GM12878 (cell line): ENCODE measurements at regions not wholly inside any gene's neighbourhood (a gene's known extent, or its start where the extent isn't known, plus 50 kb on each side); places are given as distances from the start of the nearest gene placed in this dataset.

Source experiments
- ATAC-seq: fragments of 200-7000 bp; cut with Tn5 transposase; 3 replicates; pipeline ENCODE4 v1.9.1; 2020; ENCODE audit warnings: mild to moderate bottlenecking, moderate library complexity
- BruUV-seq: library from RNA; stranded (reverse); fragments of 400-500 nt; replicated peaks from 2 replicates; lab custom pipeline; 2021; lab: Mats Ljungman, UMichigan
- CTCF ChIA-PET: fragments of 300-600 bp; sonication (Branson Sonifier 250); formaldehyde crosslinking; extraction: SDS; loops from one replicate; lab custom pipeline; 2021; ENCODE audit warnings: inconsistent platforms; lab: Yijun Ruan, JAX
- POLR2A ChIA-PET: fragments of 350-600 bp; formaldehyde crosslinking; extraction: SDS; loops from one replicate; lab custom pipeline; 2021; ENCODE audit warnings: inconsistent platforms; lab: Charles Lee
- RAD21 ChIA-PET: fragments of 300-600 bp; sonication (Branson Sonifier 250); formaldehyde crosslinking; loops from one replicate; lab custom pipeline; 2023; ENCODE audit warnings: antibody characterized with exemption; ENCODE audit not compliant: unreplicated experiment; lab: Charles Lee
- SMC1A ChIA-PET: fragments of 300-600 bp; sonication (Branson Sonifier 250); formaldehyde crosslinking; loops from one replicate; lab custom pipeline; 2023; ENCODE audit not compliant: unreplicated experiment, uncharacterized antibody; lab: Charles Lee
- DNase-seq: peaks from one replicate; pipeline ENCODE4 v3.0.0-alpha.2; 2011; ENCODE audit warnings: low read depth, low spot score
- FAIRE-seq: peaks from 3 replicates; lab custom pipeline; 2011; peaks lifted over from hg19 to GRCh38; lab: Jason Lieb, UNC
- H2AFZ ChIP-seq: 2 replicates; pipeline ENCODE4 v1.6.0; 2011; ENCODE audit warnings: low read depth, low read length, control low read depth; ENCODE audit not compliant: control insufficient read depth
- H3K27ac ChIP-seq: 2 replicates; pipeline ENCODE4 v1.5.1; 2011; ENCODE audit warnings: control low read depth; ENCODE audit not compliant: control insufficient read depth, insufficient read depth
- H3K27me3 ChIP-seq, 2 experiments: replicated peaks in 1 of 2; 2 replicates each; pipeline versions ENCODE4 v1.6.0 to v1.6.1; 2011; ENCODE audit warnings: low read length in 1 of 2; ENCODE audit not compliant: control insufficient read depth in 2 of 2, insufficient read depth in 2 of 2
- H3K36me3 ChIP-seq, 2 experiments: 2 replicates each; pipeline ENCODE4 v1.5.1; 2011; ENCODE audit warnings: low read length in 1 of 2; ENCODE audit not compliant: control insufficient read depth in 2 of 2, insufficient read depth in 2 of 2
- H3K4me1 ChIP-seq: 2 replicates; pipeline ENCODE4 v1.6.1; 2011; ENCODE audit warnings: mild to moderate bottlenecking, low read length, moderate library complexity, mixed read lengths; ENCODE audit not compliant: control insufficient read depth, insufficient read depth
- H3K4me2 ChIP-seq: 2 replicates; pipeline ENCODE4 v1.6.0; 2011; ENCODE audit warnings: control low read depth; ENCODE audit not compliant: control insufficient read depth, insufficient read depth
- H3K4me3 ChIP-seq: fragments of 200-600 bp; sonication (generic); 2 replicates; pipeline ENCODE4 v1.5.1; 2016
- H3K79me2 ChIP-seq: 2 replicates; pipeline ENCODE4 v1.6.0; 2011; ENCODE audit warnings: low read length; ENCODE audit not compliant: control insufficient read depth, insufficient read depth
- H3K9ac ChIP-seq: 2 replicates; pipeline ENCODE4 v1.8.0; 2011; ENCODE audit warnings: low read length, control low read depth, mixed read lengths; ENCODE audit not compliant: control insufficient read depth, insufficient read depth
- H3K9me3 ChIP-seq: replicated peaks from 3 replicates; pipeline ENCODE4 v1.5.1; 2011; ENCODE audit warnings: mild to moderate bottlenecking, low read length; ENCODE audit not compliant: control insufficient read depth, insufficient read depth
- H4K20me1 ChIP-seq: 2 replicates; pipeline ENCODE4 v1.6.0; 2011; ENCODE audit not compliant: control insufficient read depth, insufficient read depth
- CHD1 ChIP-seq: IDR thresholded peaks from 2 replicates; pipeline ENCODE4 v1.6.1; 2012; ENCODE audit warnings: low read depth, low read length, improper control_type of control experiment
- GABPA ChIP-seq: IDR thresholded peaks from 2 replicates; pipeline ENCODE4 v1.6.1; 2014; ENCODE audit warnings: antibody characterized with exemption, low read depth, mild to moderate bottlenecking, inconsistent platforms
- MEF2B ChIP-seq: fragments of 450-650 bp; IDR thresholded peaks from 2 replicates; pipeline ENCODE4 v1.6.1; 2018; ENCODE audit warnings: mild to moderate bottlenecking, moderate library complexity; ENCODE audit not compliant: partially characterized antibody, poor library complexity, severe bottlenecking
- RCOR1 ChIP-seq: conservative IDR thresholded peaks from 2 replicates; pipeline ENCODE4 v1.6.1; 2012; ENCODE audit warnings: low read depth, low read length, improper control_type of control experiment
- SUZ12 ChIP-seq: fragments of 200-600 bp; sonication (generic); IDR thresholded peaks from one replicate; pipeline ENCODE4 v1.6.1; 2018; ENCODE audit warnings: antibody characterized with exemption, mild to moderate bottlenecking; ENCODE audit not compliant: unreplicated experiment
- TCF12 ChIP-seq: IDR thresholded peaks from 2 replicates; pipeline ENCODE4 v1.6.1; 2011; ENCODE audit warnings: low read depth, mild to moderate bottlenecking, low read length
- ZSCAN29 ChIP-seq: fragments of 450-650 bp; IDR thresholded peaks from 2 replicates; pipeline ENCODE4 v1.6.1; 2017; ENCODE audit warnings: mild to moderate bottlenecking, moderate library complexity
- WGBS: methylation state at CpG from one replicate; pipeline ENCODE4 v1.1.6; 2016; ENCODE audit warnings: low lambda C conversion rate; ENCODE audit not compliant: insufficient replicate concordance, insufficient coverage; ENCODE audit errors: missing lambda C conversion rate; 5-methylcytosine and 5-hydroxymethylcytosine counted together
- in situ Hi-C: fragments of 300-500 bp; cut with MboI; formaldehyde crosslinking; loops from 9 replicates; pipeline ENCODE4 v1.14.3; 2018; ENCODE audit warnings: mixed read lengths
- intact Hi-C: fragments of 100-400 bp; cut with micrococcal nuclease; formaldehyde crosslinking; loops from one replicate; pipeline ENCODE4 v1.14.2; 2022; ENCODE audit not compliant: unreplicated experiment
- TF ChIP-seq, protein P1 (sequence below): IDR thresholded peaks from 2 replicates; pipeline ENCODE4 v1.6.1; 2011; ENCODE audit warnings: mild to moderate bottlenecking, low read depth, low read length, moderate library complexity; ENCODE audit not compliant: insufficient replicate concordance
- TF ChIP-seq, protein P2 (sequence below): fragments of 150-350 bp; IDR thresholded peaks from 2 replicates; pipeline ENCODE4 v1.6.1; 2016; ENCODE audit warnings: low read depth, low read length

DNA sequence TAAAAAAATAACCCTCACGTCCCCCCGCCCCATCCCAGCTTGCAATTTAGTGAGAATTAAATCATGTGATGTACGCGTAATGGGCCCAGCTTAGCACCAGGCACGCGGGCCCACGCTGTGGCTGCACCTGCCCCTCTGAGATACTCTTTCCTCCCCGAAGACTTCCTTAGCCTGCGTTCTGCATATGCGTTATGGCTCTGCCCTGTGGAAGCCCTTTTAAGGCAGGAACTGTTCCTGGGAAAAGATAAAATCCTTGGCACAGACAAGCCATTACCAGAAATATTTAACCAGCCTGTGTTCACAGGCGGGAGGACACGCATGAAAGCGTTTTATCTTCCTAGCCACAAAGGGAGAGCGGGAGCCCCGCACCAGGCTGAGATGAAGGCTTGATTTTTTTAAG is 311.0 kb downstream of the LRFN2 start:
- ChIA-PET CTCF (interaction anchor here (0.9 kb wide), 1 partner anchor 10 kb away, joined by 3 read pairs; no protein-coding TSS in a partner anchor), SMC1A (interaction anchor here (1.7 kb wide), 1 partner anchor 24 kb away, joined by 8 read pairs; no protein-coding TSS in a partner anchor), RAD21 (interaction anchor here (3.0 to 3.8 kb wide), 2 partner anchors 20 to 24 kb away, joined by 10 to 15 read pairs; no protein-coding TSS in a partner anchor), POLR2A (no interaction called here)
- Histone ChIP-seq H3K4me1 (no peaks in the 10 kb centered on the region), H3K4me2 (no peak overlapping the region), H3K27ac (no peak overlapping the region), H3K9ac (no peak overlapping the region), H3K9me3 (no peaks in the 10 kb centered on the region), H3K27me3 (peaks cover 0 to 2% of the 10 kb centered on the region in 2 experiments; a peak in 1 of 4 replicates), H3K4me3 (no peak overlapping the region), H3K36me3 (no peaks in the 10 kb centered on the region), H3K79me2 (no peaks in the 10 kb centered on the region), H2AFZ (no peak overlapping the region), H4K20me1 (no peaks in the 10 kb centered on the region)
- TF ChIP-seq, protein P1, sequence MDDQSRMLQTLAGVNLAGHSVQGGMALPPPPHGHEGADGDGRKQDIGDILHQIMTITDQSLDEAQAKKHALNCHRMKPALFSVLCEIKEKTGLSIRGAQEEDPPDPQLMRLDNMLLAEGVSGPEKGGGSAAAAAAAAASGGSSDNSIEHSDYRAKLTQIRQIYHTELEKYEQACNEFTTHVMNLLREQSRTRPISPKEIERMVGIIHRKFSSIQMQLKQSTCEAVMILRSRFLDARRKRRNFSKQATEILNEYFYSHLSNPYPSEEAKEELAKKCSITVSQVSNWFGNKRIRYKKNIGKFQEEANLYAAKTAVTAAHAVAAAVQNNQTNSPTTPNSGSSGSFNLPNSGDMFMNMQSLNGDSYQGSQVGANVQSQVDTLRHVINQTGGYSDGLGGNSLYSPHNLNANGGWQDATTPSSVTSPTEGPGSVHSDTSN, result no peak
- no peak for TF ChIP-seq CHD1
- no peak for TF ChIP-seq TCF12
- TF ChIP-seq MEF2B, result no peak
- TF ChIP-seq SUZ12, result no peak
- TF ChIP-seq, protein P2, sequence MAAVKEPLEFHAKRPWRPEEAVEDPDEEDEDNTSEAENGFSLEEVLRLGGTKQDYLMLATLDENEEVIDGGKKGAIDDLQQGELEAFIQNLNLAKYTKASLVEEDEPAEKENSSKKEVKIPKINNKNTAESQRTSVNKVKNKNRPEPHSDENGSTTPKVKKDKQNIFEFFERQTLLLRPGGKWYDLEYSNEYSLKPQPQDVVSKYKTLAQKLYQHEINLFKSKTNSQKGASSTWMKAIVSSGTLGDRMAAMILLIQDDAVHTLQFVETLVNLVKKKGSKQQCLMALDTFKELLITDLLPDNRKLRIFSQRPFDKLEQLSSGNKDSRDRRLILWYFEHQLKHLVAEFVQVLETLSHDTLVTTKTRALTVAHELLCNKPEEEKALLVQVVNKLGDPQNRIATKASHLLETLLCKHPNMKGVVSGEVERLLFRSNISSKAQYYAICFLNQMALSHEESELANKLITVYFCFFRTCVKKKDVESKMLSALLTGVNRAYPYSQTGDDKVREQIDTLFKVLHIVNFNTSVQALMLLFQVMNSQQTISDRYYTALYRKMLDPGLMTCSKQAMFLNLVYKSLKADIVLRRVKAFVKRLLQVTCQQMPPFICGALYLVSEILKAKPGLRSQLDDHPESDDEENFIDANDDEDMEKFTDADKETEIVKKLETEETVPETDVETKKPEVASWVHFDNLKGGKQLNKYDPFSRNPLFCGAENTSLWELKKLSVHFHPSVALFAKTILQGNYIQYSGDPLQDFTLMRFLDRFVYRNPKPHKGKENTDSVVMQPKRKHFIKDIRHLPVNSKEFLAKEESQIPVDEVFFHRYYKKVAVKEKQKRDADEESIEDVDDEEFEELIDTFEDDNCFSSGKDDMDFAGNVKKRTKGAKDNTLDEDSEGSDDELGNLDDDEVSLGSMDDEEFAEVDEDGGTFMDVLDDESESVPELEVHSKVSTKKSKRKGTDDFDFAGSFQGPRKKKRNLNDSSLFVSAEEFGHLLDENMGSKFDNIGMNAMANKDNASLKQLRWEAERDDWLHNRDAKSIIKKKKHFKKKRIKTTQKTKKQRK, result no peak
- no peak for TF ChIP-seq ZSCAN29
- TF ChIP-seq GABPA, result no peak
- no peak for TF ChIP-seq RCOR1
- intact Hi-C loops (no loop called here), in situ Hi-C loops (no loop called here)
- no peak for DNase-seq
- no peak for FAIRE-seq
- ATAC-seq, result no peak
- no TSS peak for BruUV-seq
- 57% methylated on average over 15 of the region's 15 CpGs for WGBS
